ENCODE measurements at regions not wholly inside any gene's neighbourhood (a gene's known extent, or its start where the extent isn't known, plus 50 kb on each side); places are given as distances from the start of the nearest gene placed in this dataset.

DNA sequence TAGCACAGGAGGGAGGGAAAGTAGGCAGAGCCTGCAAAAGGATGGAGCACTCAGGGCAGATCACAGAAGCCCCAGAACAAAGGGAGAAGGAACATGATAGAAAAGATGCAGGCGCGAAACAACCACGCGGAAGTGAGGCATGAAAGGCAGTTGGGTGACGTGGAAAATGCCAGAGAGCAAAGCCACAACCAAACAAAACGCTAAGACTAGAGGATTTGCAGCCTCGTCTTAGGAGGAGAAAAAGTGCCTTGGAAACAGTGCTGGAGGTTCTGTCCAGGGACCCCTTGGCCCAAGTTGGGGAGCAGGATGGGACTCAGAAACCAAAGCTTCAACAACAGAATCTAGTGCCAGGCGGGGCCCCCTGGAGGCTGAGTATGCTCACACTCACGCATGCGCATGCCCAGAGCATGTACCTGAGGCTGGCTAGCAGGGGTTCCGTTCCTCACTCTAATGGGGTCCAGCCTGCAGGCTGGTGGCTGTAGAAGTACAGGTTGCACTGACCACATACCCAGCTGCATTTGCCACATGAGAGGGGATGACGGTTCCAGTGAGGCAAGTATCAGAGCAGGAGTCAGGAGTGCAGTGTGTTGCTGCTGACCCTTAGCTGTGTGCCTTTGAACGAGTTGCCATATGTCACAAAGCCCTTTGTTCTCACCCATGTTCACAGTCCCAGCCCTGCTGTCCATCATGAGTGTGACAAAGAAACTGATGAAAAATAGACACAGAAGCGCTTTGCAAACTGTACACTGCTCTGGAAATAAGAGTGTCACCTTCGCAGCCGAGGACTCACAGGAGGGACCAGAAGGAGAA lies 568.6 kb upstream of the CADM1 start:
- no peaks in the 10 kb centered on the region for H3K27me3 ChIP-seq (ENCODE audit: insufficient read depth)
- no peaks in the 10 kb centered on the region for H3K9me3 ChIP-seq
- no peaks in the 10 kb centered on the region for H3K79me2 ChIP-seq (ENCODE audit: insufficient read depth)
- H3K4me1 ChIP-seq (ENCODE audit: control insufficient read depth in 1 of 2, insufficient read depth in 2 of 2, low read depth in 1 of 2, low read length in 1 of 2): peaks cover 0 to 22% of the 10 kb centered on the region in 2 experiments; a peak in 1 of 4 replicates
- H2AFZ ChIP-seq (ENCODE audit: low read depth): no peak overlapping the region
- ChIA-PET POLR2A (no interaction called here), CTCF (interaction anchor here (0.7 to 2.1 kb wide), 10 partner anchors 9 to 746 kb away, joined by 3 to 6 read pairs (median 4); no protein-coding TSS in a partner anchor)
- no peak overlapping the region for H3K9ac ChIP-seq
- H3K9me2 ChIP-seq: no peaks in the 10 kb centered on the region
- no peaks in the 10 kb centered on the region for H3K36me3 ChIP-seq (replicated peaks in 1 of 2; ENCODE audit: control insufficient read depth in 1 of 2, insufficient read depth in 2 of 2, low read length in 1 of 2)
- peak; percentile 37 for DNase-seq
- no peaks in the 10 kb centered on the region for H4K20me1 ChIP-seq (ENCODE audit: insufficient read depth)
- no peak overlapping the region; a peak in 1 of 4 replicates for H3K27ac ChIP-seq (ENCODE audit: low read depth in 2 of 2, low read length in 1 of 2)
- no peaks in the 10 kb centered on the region for H3F3A ChIP-seq (replicated peaks; ENCODE audit: insufficient read depth)
- TF ChIP-seq RAD21 (IDR thresholded peaks at IDR 0.05; ENCODE audit: low read length) (peak; percentile 39), RCOR1 (IDR thresholded peaks at IDR 0.05; ENCODE audit: low read length) (no peak), FOSL2 (IDR thresholded peaks at IDR 0.05; ENCODE audit: borderline replicate concordance, low read depth) (no peak), FOXJ3 (CRISPR knock-in tag; IDR thresholded peaks at IDR 0.05) (no peak), EP300 (IDR thresholded peaks at IDR 0.05; ENCODE audit: borderline replicate concordance in 1 of 2, low read depth in 1 of 2, low read length in 1 of 2) (no peak)
- TF ChIP-seq, protein P1, sequence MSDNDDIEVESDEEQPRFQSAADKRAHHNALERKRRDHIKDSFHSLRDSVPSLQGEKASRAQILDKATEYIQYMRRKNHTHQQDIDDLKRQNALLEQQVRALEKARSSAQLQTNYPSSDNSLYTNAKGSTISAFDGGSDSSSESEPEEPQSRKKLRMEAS (IDR thresholded peaks at IDR 0.05; ENCODE audit: low read depth): no peak
- TF ChIP-seq, protein P2, sequence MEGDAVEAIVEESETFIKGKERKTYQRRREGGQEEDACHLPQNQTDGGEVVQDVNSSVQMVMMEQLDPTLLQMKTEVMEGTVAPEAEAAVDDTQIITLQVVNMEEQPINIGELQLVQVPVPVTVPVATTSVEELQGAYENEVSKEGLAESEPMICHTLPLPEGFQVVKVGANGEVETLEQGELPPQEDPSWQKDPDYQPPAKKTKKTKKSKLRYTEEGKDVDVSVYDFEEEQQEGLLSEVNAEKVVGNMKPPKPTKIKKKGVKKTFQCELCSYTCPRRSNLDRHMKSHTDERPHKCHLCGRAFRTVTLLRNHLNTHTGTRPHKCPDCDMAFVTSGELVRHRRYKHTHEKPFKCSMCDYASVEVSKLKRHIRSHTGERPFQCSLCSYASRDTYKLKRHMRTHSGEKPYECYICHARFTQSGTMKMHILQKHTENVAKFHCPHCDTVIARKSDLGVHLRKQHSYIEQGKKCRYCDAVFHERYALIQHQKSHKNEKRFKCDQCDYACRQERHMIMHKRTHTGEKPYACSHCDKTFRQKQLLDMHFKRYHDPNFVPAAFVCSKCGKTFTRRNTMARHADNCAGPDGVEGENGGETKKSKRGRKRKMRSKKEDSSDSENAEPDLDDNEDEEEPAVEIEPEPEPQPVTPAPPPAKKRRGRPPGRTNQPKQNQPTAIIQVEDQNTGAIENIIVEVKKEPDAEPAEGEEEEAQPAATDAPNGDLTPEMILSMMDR (IDR thresholded peaks at IDR 0.05): peak; percentile 15; the same call in 1 of the 2 replicates
- 61% methylated on average over 12 of the region's 16 CpGs for WGBS (ENCODE audit: low lambda C conversion rate)
- H3K4me3 ChIP-seq (ENCODE audit: low read depth in 2 of 2, low read length in 1 of 2): no peak overlapping the region
- H3K4me2 ChIP-seq: no peak overlapping the region

DNA sequence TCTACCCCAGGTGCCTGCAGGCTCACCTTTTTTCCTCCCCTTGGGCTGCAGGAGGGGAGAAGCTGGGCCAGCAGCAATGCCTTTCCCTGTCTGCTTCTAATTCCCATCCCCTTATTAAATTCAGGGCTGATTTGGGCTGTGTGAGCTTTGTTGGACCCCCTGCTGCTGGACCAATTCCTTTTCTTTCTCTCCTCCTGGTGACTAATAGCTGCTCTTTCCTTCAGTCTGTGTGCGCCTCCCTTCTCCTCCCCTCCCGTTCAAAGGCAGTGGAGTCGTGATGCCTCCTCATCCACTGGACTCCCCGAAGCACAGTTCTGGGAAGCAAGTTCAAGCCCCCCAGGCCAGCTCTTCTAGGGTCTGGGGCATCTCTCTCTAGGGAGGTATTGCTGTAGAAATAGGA lies 567.9 kb upstream of the CADM1 start:
- DNase-seq: no peak
- Histone ChIP-seq H3K9ac (no peak overlapping the region), H3K27me3 (ENCODE audit: insufficient read depth) (no peaks in the 10 kb centered on the region), H3K27ac (ENCODE audit: low read depth in 2 of 2, low read length in 1 of 2) (no peak overlapping the region; a peak in 1 of 4 replicates), H4K20me1 (ENCODE audit: insufficient read depth) (no peaks in the 10 kb centered on the region), H3F3A (replicated peaks; ENCODE audit: insufficient read depth) (no peaks in the 10 kb centered on the region), H3K9me2 (no peaks in the 10 kb centered on the region), H3K79me2 (ENCODE audit: insufficient read depth) (no peaks in the 10 kb centered on the region), H3K36me3 (replicated peaks in 1 of 2; ENCODE audit: control insufficient read depth in 1 of 2, insufficient read depth in 2 of 2, low read length in 1 of 2) (no peaks in the 10 kb centered on the region), H3K4me1 (ENCODE audit: control insufficient read depth in 1 of 2, insufficient read depth in 2 of 2, low read depth in 1 of 2, low read length in 1 of 2) (peaks cover 0 to 19% of the 10 kb centered on the region in 2 experiments; a peak in 1 of 4 replicates), H3K4me3 (ENCODE audit: low read depth in 2 of 2, low read length in 1 of 2) (no peak overlapping the region), H2AFZ (ENCODE audit: low read depth) (no peak overlapping the region), H3K4me2 (no peak overlapping the region), H3K9me3 (no peaks in the 10 kb centered on the region)
- POLR2A ChIA-PET: no interaction called here
- CTCF ChIA-PET: interaction anchor here (0.7 to 2.1 kb wide), 7 partner anchors 8 to 202 kb away, joined by 3 to 7 read pairs (median 4); no protein-coding TSS in a partner anchor
- 52% methylated on average over 4 of the region's 4 CpGs for WGBS (ENCODE audit: low lambda C conversion rate)
- no peak for TF ChIP-seq SMC3 (IDR thresholded peaks at IDR 0.05; ENCODE audit: low read depth, low read length)
- no peak for TF ChIP-seq NFIC (IDR thresholded peaks at IDR 0.05; ENCODE audit: borderline replicate concordance)
- TF ChIP-seq, protein P3, sequence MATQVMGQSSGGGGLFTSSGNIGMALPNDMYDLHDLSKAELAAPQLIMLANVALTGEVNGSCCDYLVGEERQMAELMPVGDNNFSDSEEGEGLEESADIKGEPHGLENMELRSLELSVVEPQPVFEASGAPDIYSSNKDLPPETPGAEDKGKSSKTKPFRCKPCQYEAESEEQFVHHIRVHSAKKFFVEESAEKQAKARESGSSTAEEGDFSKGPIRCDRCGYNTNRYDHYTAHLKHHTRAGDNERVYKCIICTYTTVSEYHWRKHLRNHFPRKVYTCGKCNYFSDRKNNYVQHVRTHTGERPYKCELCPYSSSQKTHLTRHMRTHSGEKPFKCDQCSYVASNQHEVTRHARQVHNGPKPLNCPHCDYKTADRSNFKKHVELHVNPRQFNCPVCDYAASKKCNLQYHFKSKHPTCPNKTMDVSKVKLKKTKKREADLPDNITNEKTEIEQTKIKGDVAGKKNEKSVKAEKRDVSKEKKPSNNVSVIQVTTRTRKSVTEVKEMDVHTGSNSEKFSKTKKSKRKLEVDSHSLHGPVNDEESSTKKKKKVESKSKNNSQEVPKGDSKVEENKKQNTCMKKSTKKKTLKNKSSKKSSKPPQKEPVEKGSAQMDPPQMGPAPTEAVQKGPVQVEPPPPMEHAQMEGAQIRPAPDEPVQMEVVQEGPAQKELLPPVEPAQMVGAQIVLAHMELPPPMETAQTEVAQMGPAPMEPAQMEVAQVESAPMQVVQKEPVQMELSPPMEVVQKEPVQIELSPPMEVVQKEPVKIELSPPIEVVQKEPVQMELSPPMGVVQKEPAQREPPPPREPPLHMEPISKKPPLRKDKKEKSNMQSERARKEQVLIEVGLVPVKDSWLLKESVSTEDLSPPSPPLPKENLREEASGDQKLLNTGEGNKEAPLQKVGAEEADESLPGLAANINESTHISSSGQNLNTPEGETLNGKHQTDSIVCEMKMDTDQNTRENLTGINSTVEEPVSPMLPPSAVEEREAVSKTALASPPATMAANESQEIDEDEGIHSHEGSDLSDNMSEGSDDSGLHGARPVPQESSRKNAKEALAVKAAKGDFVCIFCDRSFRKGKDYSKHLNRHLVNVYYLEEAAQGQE (IDR thresholded peaks at IDR 0.05; ENCODE audit: low read depth, low read length): no peak
- TF ChIP-seq RXRA (IDR thresholded peaks at IDR 0.05; ENCODE audit: borderline replicate concordance, low read depth): no peak
- no peak for TF ChIP-seq CHD2 (IDR thresholded peaks at IDR 0.05; ENCODE audit: low read length, partially characterized antibody)
- no peak for TF ChIP-seq GATA2 (CRISPR knock-in tag; IDR thresholded peaks at IDR 0.05)
- TF ChIP-seq, protein P1 (IDR thresholded peaks at IDR 0.05; ENCODE audit: low read depth): no peak
- no peak for TF ChIP-seq MEF2A (IDR thresholded peaks at IDR 0.05; ENCODE audit: borderline replicate concordance, low read depth)
- no peak for TF ChIP-seq GABPA (IDR thresholded peaks at IDR 0.05; ENCODE audit: low read depth)
- no peak for TF ChIP-seq POLR2AphosphoS5 (IDR thresholded peaks at IDR 0.05; ENCODE audit: low read depth, low read length)
- no peak for TF ChIP-seq TCF12 (IDR thresholded peaks at IDR 0.05)
- TF ChIP-seq, protein P4, sequence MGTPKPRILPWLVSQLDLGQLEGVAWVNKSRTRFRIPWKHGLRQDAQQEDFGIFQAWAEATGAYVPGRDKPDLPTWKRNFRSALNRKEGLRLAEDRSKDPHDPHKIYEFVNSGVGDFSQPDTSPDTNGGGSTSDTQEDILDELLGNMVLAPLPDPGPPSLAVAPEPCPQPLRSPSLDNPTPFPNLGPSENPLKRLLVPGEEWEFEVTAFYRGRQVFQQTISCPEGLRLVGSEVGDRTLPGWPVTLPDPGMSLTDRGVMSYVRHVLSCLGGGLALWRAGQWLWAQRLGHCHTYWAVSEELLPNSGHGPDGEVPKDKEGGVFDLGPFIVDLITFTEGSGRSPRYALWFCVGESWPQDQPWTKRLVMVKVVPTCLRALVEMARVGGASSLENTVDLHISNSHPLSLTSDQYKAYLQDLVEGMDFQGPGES (IDR thresholded peaks at IDR 0.05; ENCODE audit: low read depth, low read length): no peak
- no peak for TF ChIP-seq ELF1 (IDR thresholded peaks at IDR 0.05)
- no peak for TF ChIP-seq RAD21 (IDR thresholded peaks at IDR 0.05; ENCODE audit: low read length)
- no peak for TF ChIP-seq RFX5 (IDR thresholded peaks at IDR 0.05; ENCODE audit: low read length)
- TF ChIP-seq NRF1 (IDR thresholded peaks at IDR 0.05; ENCODE audit: low read depth, low read length): no peak
- no peak for TF ChIP-seq FOXJ3 (CRISPR knock-in tag; IDR thresholded peaks at IDR 0.05)

Data from SK-N-SH (cell line).